Right lobe of liver (tissue), 6 donors: ENCODE measurements at regions not wholly inside any gene's neighbourhood (a gene's known extent, or its start where the extent isn't known, plus 50 kb on each side); places are given as distances from the start of the nearest gene placed in this dataset.

Source experiments
- ATAC-seq, 4 donors: fragments of 200-7000 bp; cut with Tn5 transposase; one replicate each; pipeline ENCODE4 v1.9.1; 2020; ENCODE audit warnings: mild to moderate bottlenecking in 4 of 4, moderate library complexity in 4 of 4
- DNase-seq, 3 donors: peaks; one replicate each; pipeline ENCODE4 v3.0.0-alpha.2; 2020
- H3K27ac ChIP-seq, 3 donors: fragments of 200-600 bp; one replicate each; pipeline ENCODE4 v1.8.0; 2022
- H3K27me3 ChIP-seq, 2 donors: fragments of 200-600 bp; one replicate each; pipeline ENCODE4 v1.8.0; 2022
- H3K36me3 ChIP-seq, 4 donors: fragments of 200-600 bp; sonication (generic) in 1 of 4; one replicate each; pipeline versions ENCODE4 v1.5.1 to v1.8.0; 2017 to 2022; ENCODE audit warnings: control low read depth in 1 of 4
- H3K4me1 ChIP-seq, 4 donors: fragments of 200-600 bp; sonication (generic) in 1 of 4; one replicate each; pipeline versions ENCODE4 v1.5.1 to v1.8.0; 2017 to 2022; ENCODE audit warnings: control low read depth in 1 of 4
- H3K4me3 ChIP-seq, 3 donors: fragments of 200-600 bp; one replicate each; pipeline ENCODE4 v1.8.0; 2022
- H3K9me3 ChIP-seq, 4 donors: fragments of 200-600 bp; sonication (generic) in 1 of 4; one replicate each; pipeline versions ENCODE4 v1.5.1 to v1.8.0; 2017 to 2022; ENCODE audit warnings: control low read depth in 1 of 4
- POLR2A ChIP-seq: fragments of 450-650 bp; IDR thresholded peaks from one replicate; pipeline ENCODE4 v1.6.1; 2017; ENCODE audit warnings: antibody characterized with exemption, mild to moderate bottlenecking
- WGBS: methylation state at CpG from one replicate; pipeline ENCODE4 v1.1.6; 2018; ENCODE audit warnings: low coverage, low lambda C conversion rate; ENCODE audit not compliant: insufficient coverage; ENCODE audit errors: missing lambda C conversion rate; 5-methylcytosine and 5-hydroxymethylcytosine counted together
- intact Hi-C, 2 donors: fragments of 100-400 bp; cut with DNase I; formaldehyde crosslinking; loops; one replicate each; pipeline versions ENCODE4 v1.11.2 to v1.14.1; 2022
- TF ChIP-seq, protein P1 (sequence below), 4 donors: fragments of 200-600 bp in 3 of 4; fragments of 450-650 bp in 1 of 4; IDR thresholded peaks; one replicate each; pipeline versions ENCODE4 v1.5.1 to v1.8.0; 2016 to 2022; ENCODE audit warnings: antibody characterized with exemption in 4 of 4, mild to moderate bottlenecking in 2 of 4
- donor health status: DM: no; HTN: yes; CAD: no.
- donor health status: DM: no; HTN: no; CAD: no.
- donor health status: DM: no; HTN: no; CAD: no.
- donor health status: DM: no; HTN: yes; CAD: no.
- donor health status: DM: no; HTN: yes; CAD: no.

DNA sequence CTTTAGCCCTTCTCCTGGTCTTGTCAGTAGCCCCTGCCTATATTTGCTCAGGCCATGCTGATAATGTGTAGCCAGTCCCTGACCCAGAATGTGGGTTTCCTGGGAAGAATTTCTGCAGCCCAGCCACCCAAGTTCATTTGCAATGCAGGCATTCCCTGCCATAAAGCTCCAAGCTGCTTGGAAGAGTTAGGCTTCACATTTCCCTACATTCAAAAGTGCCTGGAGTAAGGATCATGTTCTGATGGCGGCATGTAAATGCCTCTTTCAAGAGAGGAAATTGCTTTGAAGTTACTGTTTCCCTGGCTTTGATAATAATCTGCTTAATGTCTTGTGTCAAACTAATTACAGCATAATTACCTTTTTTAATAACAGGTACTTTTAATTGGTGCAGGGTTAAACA, 266.1 kb downstream of the MIAT start:
- Histone ChIP-seq H3K27ac (no peak overlapping the region), H3K9me3 (no peaks in the 10 kb centered on the region), H3K4me1 (no peaks in the 10 kb centered on the region), H3K4me3 (no peak overlapping the region), H3K27me3 (no peaks in the 10 kb centered on the region), H3K36me3 (no peaks in the 10 kb centered on the region)
- TF ChIP-seq, protein P1, sequence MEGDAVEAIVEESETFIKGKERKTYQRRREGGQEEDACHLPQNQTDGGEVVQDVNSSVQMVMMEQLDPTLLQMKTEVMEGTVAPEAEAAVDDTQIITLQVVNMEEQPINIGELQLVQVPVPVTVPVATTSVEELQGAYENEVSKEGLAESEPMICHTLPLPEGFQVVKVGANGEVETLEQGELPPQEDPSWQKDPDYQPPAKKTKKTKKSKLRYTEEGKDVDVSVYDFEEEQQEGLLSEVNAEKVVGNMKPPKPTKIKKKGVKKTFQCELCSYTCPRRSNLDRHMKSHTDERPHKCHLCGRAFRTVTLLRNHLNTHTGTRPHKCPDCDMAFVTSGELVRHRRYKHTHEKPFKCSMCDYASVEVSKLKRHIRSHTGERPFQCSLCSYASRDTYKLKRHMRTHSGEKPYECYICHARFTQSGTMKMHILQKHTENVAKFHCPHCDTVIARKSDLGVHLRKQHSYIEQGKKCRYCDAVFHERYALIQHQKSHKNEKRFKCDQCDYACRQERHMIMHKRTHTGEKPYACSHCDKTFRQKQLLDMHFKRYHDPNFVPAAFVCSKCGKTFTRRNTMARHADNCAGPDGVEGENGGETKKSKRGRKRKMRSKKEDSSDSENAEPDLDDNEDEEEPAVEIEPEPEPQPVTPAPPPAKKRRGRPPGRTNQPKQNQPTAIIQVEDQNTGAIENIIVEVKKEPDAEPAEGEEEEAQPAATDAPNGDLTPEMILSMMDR (IDR thresholded peaks at IDR 0.05): no peak
- TF ChIP-seq POLR2A: no peak
- intact Hi-C loops: no loop called here
- DNase-seq: no peak
- 27% methylated on average over 1 of the region's 1 CpG for WGBS
- no peak for ATAC-seq

DNA sequence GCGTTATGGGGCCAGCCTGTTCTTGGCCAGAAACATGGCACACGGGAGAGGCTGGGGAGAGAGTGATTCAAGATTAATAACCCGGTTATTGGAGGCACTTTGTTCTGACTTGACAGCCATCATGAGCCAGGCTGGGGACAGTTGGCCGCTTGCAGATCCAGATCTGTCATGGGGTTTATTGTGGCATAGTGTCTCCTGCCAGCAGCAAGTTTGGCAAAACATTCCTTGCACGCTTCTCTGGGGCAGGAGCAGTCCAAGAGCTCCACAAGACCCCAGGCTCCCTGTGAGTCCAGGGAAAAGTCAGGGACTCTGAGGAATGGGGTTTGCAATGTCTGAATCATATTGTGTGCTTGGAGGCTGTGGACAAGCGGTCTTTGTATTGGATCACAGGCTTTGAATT, 270.4 kb downstream of the MIAT start:
- Histone ChIP-seq H3K27ac (no peak overlapping the region), H3K4me3 (no peak overlapping the region), H3K9me3 (no peaks in the 10 kb centered on the region), H3K27me3 (no peaks in the 10 kb centered on the region), H3K4me1 (no peaks in the 10 kb centered on the region), H3K36me3 (no peaks in the 10 kb centered on the region)
- WGBS: 65% methylated on average over 2 of the region's 6 CpGs
- ATAC-seq (no peak), DNase-seq (no peak)
- intact Hi-C loops: no loop called here
- TF ChIP-seq POLR2A: no peak
- TF ChIP-seq, protein P1 (IDR thresholded peaks at IDR 0.05): no peak

DNA sequence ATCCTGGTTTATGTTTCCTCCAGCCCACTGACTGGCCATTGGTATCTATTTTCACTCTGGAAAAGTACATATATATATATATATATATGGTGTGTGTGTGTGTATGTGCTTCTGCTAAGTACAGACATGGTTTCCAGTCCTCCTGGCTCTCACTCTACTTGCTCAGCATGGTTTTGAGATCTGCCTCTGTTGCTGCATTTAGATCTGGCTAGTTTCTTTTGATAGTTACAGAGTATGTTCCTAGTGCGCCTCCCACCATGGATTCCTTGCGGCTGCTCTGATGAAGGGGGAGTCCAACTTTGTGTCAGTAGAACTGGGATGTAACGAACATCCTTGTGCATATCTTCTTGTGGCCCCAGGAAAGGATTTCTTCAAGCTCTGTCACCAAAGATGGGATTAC, 274.1 kb downstream of the MIAT start:
- Histone ChIP-seq H3K4me3 (no peak overlapping the region), H3K27me3 (no peaks in the 10 kb centered on the region), H3K9me3 (no peaks in the 10 kb centered on the region), H3K27ac (no peak overlapping the region), H3K4me1 (no peaks in the 10 kb centered on the region), H3K36me3 (no peaks in the 10 kb centered on the region)
- TF ChIP-seq POLR2A: no peak
- TF ChIP-seq, protein P1 (IDR thresholded peaks at IDR 0.05): no peak
- intact Hi-C loops: no loop called here
- ATAC-seq (no peak), DNase-seq (no peak)
- WGBS: 86% methylated on average over 1 of the region's 3 CpGs

DNA sequence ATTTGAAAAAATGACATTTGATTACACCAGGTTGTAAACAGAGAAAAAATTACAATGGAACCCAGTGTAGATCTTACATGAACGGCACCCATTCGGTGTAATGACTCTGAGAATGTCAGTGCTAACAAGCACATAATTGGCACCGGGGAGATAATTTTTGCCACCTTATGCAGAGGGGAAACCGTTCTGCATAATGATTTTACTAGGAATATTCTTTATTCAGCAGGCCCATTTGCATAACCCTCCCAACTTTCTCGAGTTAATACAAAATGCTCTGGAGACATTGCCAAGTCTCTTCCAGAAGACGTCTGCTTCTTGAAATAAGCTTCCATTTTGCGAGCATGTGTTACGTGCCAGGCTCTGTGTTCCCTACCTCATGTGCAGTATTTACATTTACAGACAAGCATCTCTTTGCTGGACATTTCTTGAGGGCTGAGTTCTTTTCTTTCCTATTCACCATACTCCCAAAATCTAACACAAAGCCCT, 275.8 kb downstream of the MIAT start:
- no peak overlapping the region for H3K27ac ChIP-seq
- DNase-seq (no peak), ATAC-seq (no peak)
- intact Hi-C loops: no loop called here
- no peaks in the 10 kb centered on the region for H3K4me1 ChIP-seq
- WGBS: 65% methylated on average over 5 of the region's 8 CpGs
- no peak for TF ChIP-seq POLR2A
- TF ChIP-seq, protein P1 (IDR thresholded peaks at IDR 0.05): no peak
- H3K36me3 ChIP-seq: no peaks in the 10 kb centered on the region
- no peak overlapping the region for H3K4me3 ChIP-seq
- no peaks in the 10 kb centered on the region for H3K9me3 ChIP-seq
- no peaks in the 10 kb centered on the region for H3K27me3 ChIP-seq

DNA sequence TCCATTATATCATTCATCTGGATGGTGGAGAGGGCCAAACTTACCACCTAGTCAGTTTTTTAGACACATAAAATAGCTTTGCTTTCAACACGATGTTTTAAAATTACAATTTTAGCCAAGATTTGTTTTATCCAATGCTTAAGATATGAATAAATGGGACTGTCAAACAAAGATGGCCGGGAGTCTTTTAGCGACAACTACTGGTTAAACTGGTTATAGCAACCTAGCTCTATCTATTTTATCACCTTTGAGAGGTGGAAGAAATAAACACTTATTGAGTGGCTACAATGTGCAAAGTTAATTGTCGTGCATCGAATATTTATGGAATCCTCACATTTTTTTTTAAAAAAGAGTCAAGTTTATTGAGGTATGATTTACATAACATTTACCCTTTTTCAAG, 279.8 kb downstream of the MIAT start:
- H3K27ac ChIP-seq: no peak overlapping the region
- H3K36me3 ChIP-seq: no peaks in the 10 kb centered on the region
- 67% methylated on average over 5 of the region's 5 CpGs for WGBS
- no peaks in the 10 kb centered on the region for H3K4me1 ChIP-seq
- intact Hi-C loops: no loop called here
- no peak overlapping the region for H3K4me3 ChIP-seq
- no peak for ATAC-seq
- no peak for DNase-seq
- no peaks in the 10 kb centered on the region for H3K27me3 ChIP-seq
- no peaks in the 10 kb centered on the region for H3K9me3 ChIP-seq
- no peak for TF ChIP-seq POLR2A
- TF ChIP-seq, protein P1 (IDR thresholded peaks at IDR 0.05): no peak
